SK-N-SH treated with all-trans-retinoic acid at 6 μM for 48 hours (cell line): ENCODE measurements at regions not wholly inside any gene's neighbourhood (a gene's known extent, or its start where the extent isn't known, plus 50 kb on each side); places are given as distances from the start of the nearest gene placed in this dataset.

Source experiments
- ATAC-seq: fragments of 200-7000 bp; cut with Tn5 transposase; 3 replicates; pipeline ENCODE4 v1.9.1; 2020; ENCODE audit warnings: mild to moderate bottlenecking, moderate library complexity
- ARNTL ChIP-seq: fragments of 450-650 bp; formaldehyde crosslinking; IDR thresholded peaks from 2 replicates; pipeline ENCODE4 v1.5.0; 2020; ENCODE audit warnings: low read depth, mild to moderate bottlenecking, moderate library complexity, borderline replicate concordance
- BACH2 ChIP-seq: fragments of 250-450 bp; sonication (Bioruptor Pico); IDR thresholded peaks from 2 replicates; pipeline ENCODE4 v1.9.0; 2021; ENCODE audit warnings: mild to moderate bottlenecking, borderline replicate concordance
- CREB5 ChIP-seq: fragments of 250-450 bp; sonication (Bioruptor Pico); IDR thresholded peaks from 2 replicates; pipeline ENCODE4 v1.5.1; 2020; ENCODE audit warnings: low read depth, mild to moderate bottlenecking, moderate library complexity
- CSDC2 ChIP-seq: fragments of 250-450 bp; sonication (Bioruptor Pico); IDR thresholded peaks from 2 replicates; pipeline ENCODE4 v1.5.0; 2020; ENCODE audit warnings: mild to moderate bottlenecking, moderate library complexity
- CSRNP3 ChIP-seq: fragments of 250-450 bp; sonication (Bioruptor Pico); IDR thresholded peaks from 2 replicates; pipeline ENCODE4 v1.5.1; 2021; ENCODE audit warnings: mild to moderate bottlenecking, moderate library complexity
- ESRRG ChIP-seq: fragments of 250-450 bp; sonication (Bioruptor Pico); IDR thresholded peaks from 2 replicates; pipeline ENCODE4 v1.6.1; 2021; ENCODE audit warnings: mild to moderate bottlenecking
- GLIS3 ChIP-seq: fragments of 250-450 bp; sonication (Bioruptor Pico); IDR thresholded peaks from 2 replicates; pipeline ENCODE4 v1.5.0; 2020; ENCODE audit warnings: mild to moderate bottlenecking, moderate library complexity
- ISL1 ChIP-seq: fragments of 250-450 bp; sonication (Bioruptor Pico); IDR thresholded peaks from 2 replicates; pipeline ENCODE4 v2.1.2; 2022; ENCODE audit warnings: mild to moderate bottlenecking, moderate library complexity
- OSR1 ChIP-seq: fragments of 250-450 bp; sonication (Bioruptor Pico); IDR thresholded peaks from 2 replicates; pipeline ENCODE4 v1.8.0; 2022; ENCODE audit warnings: moderate library complexity, mild to moderate bottlenecking, inconsistent platforms
- PATZ1 ChIP-seq: fragments of 250-450 bp; sonication (Bioruptor Pico); IDR thresholded peaks from 2 replicates; pipeline ENCODE4 v1.8.0; 2020; ENCODE audit warnings: mild to moderate bottlenecking, moderate library complexity, borderline replicate concordance
- POU6F1 ChIP-seq: fragments of 250-450 bp; sonication (Bioruptor Pico); IDR thresholded peaks from 2 replicates; pipeline ENCODE4 v1.8.0; 2021; ENCODE audit warnings: low read depth, mild to moderate bottlenecking, moderate library complexity, borderline replicate concordance
- PPARA ChIP-seq: fragments of 250-450 bp; sonication (Bioruptor Pico); IDR thresholded peaks from 2 replicates; pipeline ENCODE4 v1.5.0; 2020; ENCODE audit warnings: mild to moderate bottlenecking, borderline replicate concordance
- SNAI2 ChIP-seq: fragments of 250-450 bp; sonication (Bioruptor Pico); IDR thresholded peaks from 2 replicates; pipeline ENCODE4 v1.5.0; 2020; ENCODE audit warnings: mild to moderate bottlenecking, moderate library complexity
- TCF4 ChIP-seq: fragments of 250-450 bp; sonication (Bioruptor Pico); IDR thresholded peaks from 2 replicates; pipeline ENCODE4 v1.8.0; 2021; ENCODE audit warnings: mild to moderate bottlenecking, moderate library complexity, borderline replicate concordance
- TSHZ2 ChIP-seq: fragments of 250-450 bp; sonication (Bioruptor Pico); IDR thresholded peaks from 2 replicates; pipeline ENCODE4 v1.5.0; 2020; ENCODE audit warnings: mild to moderate bottlenecking, moderate library complexity
- ZC3H10 ChIP-seq: fragments of 250-450 bp; sonication (Bioruptor Pico); IDR thresholded peaks from 2 replicates; pipeline ENCODE4 v1.5.1; 2021; ENCODE audit warnings: mild to moderate bottlenecking, moderate library complexity
- ZFP3 ChIP-seq: fragments of 250-450 bp; sonication (Bioruptor Pico); IDR thresholded peaks from 2 replicates; pipeline ENCODE4 v1.5.0; 2020; ENCODE audit warnings: mild to moderate bottlenecking, moderate library complexity
- ZFP30 ChIP-seq: fragments of 450-650 bp; formaldehyde crosslinking; IDR thresholded peaks from 2 replicates; pipeline ENCODE4 v1.5.0; 2022; ENCODE audit warnings: mild to moderate bottlenecking, moderate library complexity
- ZNF565 ChIP-seq: fragments of 450-650 bp; formaldehyde crosslinking; conservative IDR thresholded peaks from 2 replicates; pipeline ENCODE4 v1.5.0; 2020; ENCODE audit warnings: low read depth, mild to moderate bottlenecking, moderate library complexity
- ZNF70 ChIP-seq: fragments of 450-650 bp; formaldehyde crosslinking; IDR thresholded peaks from 2 replicates; pipeline ENCODE4 v1.5.0; 2020; ENCODE audit warnings: mild to moderate bottlenecking, moderate library complexity
- ZNF8 ChIP-seq: fragments of 450-650 bp; formaldehyde crosslinking; IDR thresholded peaks from 2 replicates; pipeline ENCODE4 v1.5.0; 2020; ENCODE audit warnings: mild to moderate bottlenecking, moderate library complexity

- ATAC-seq = no peak
- TF ChIP-seq PATZ1 (CRISPR knock-in tag) (no peak), ZFP30 (no peak), ZNF565 (CRISPR knock-in tag) (no peak), TSHZ2 (CRISPR knock-in tag) (no peak), ZNF8 (no peak), BACH2 (no peak), ISL1 (CRISPR knock-in tag) (no peak)
Observed at GRCh38 chr9:103266064-103266463, 270.9 kb downstream of the CYLC2 start.

- ATAC-seq = no peak
- no peak for TF ChIP-seq CSRNP3 (CRISPR knock-in tag)
Observed at GRCh38 chr9:103277240-103277639, 282.1 kb downstream of the CYLC2 start.

- no peak for ATAC-seq
Observed at GRCh38 chr9:103281126-103281525, 286.0 kb downstream of the CYLC2 start.

More at GRCh38 chr9:103281126-103281525, 286.0 kb downstream of the CYLC2 start:
- TF ChIP-seq ESRRG (CRISPR knock-in tag) (no peak), GLIS3 (CRISPR knock-in tag) (no peak), ZFP30 (no peak), CSRNP3 (CRISPR knock-in tag) (no peak), CREB5 (CRISPR knock-in tag) (no peak), PATZ1 (CRISPR knock-in tag) (no peak), CSDC2 (no peak), ZNF8 (no peak), POU6F1 (CRISPR knock-in tag) (no peak), OSR1 (CRISPR knock-in tag) (no peak), TCF4 (CRISPR knock-in tag) (no peak), TSHZ2 (CRISPR knock-in tag) (no peak), ZNF70 (CRISPR knock-in tag) (no peak), ISL1 (CRISPR knock-in tag) (no peak), ZFP3 (CRISPR knock-in tag) (no peak), BACH2 (no peak), PPARA (CRISPR knock-in tag) (no peak), ARNTL (no peak), ZC3H10 (CRISPR knock-in tag) (no peak), SNAI2 (CRISPR knock-in tag) (no peak)
